GM18861 (cell line): ENCODE measurements at regions not wholly inside any gene's neighbourhood (a gene's known extent, or its start where the extent isn't known, plus 50 kb on each side); places are given as distances from the start of the nearest gene placed in this dataset.
"Not testable (repeated sequence)": the region's sequence is repeated elsewhere in the genome, so short reads cannot be mapped to it uniquely, and the experiment has no call there.

Source experiments
- ATAC-seq: cut with Tn5 transposase; IDR thresholded peaks from one replicate; pipeline ENCODE4 v1.9.1; 2021; ENCODE audit not compliant: unreplicated experiment

- ATAC-seq = not testable (repeated sequence)
Measured at GRCh38 chr17:30713805-30714204, 110.7 kb downstream of the CRLF3 start.

- ATAC-seq = not testable (repeated sequence)
Measured at GRCh38 chr17:30712859-30713258, 111.6 kb downstream of the CRLF3 start.

- ATAC-seq = not testable (repeated sequence)
Measured at GRCh38 chr17:30711626-30712507, 112.6 kb downstream of the CRLF3 start.

- not testable (repeated sequence) for ATAC-seq
Measured at GRCh38 chr17:30711176-30711575, 113.3 kb downstream of the CRLF3 start.

- ATAC-seq = not testable (repeated sequence)
Measured at GRCh38 chr17:30710276-30711088, 114.0 kb downstream of the CRLF3 start.

GRCh38 chr17:30709561-30710275 lies 114.8 kb downstream of the CRLF3 start:
- not testable (repeated sequence) for ATAC-seq

GRCh38 chr17:30709096-30709495 lies 115.4 kb downstream of the CRLF3 start:
- ATAC-seq = not testable (repeated sequence)

GRCh38 chr17:30708241-30709078 lies 116.0 kb downstream of the CRLF3 start:
- not testable (repeated sequence) for ATAC-seq

GRCh38 chr17:30707724-30708240 lies 116.7 kb downstream of the CRLF3 start:
- not testable (repeated sequence) for ATAC-seq

- ATAC-seq = not testable (repeated sequence)
Measured at GRCh38 chr17:30706461-30707335, 117.8 kb downstream of the CRLF3 start.

- not testable (repeated sequence) for ATAC-seq
Measured at GRCh38 chr17:30706004-30706403, 118.5 kb downstream of the CRLF3 start.

- ATAC-seq = no peak
Measured at GRCh38 chr17:30701498-30701989, 122.9 kb downstream of the CRLF3 start.

- not testable (repeated sequence) for ATAC-seq
Measured at GRCh38 chr17:30700833-30701232, 123.7 kb downstream of the CRLF3 start.

GRCh38 chr17:30697619-30698460 lies 126.7 kb downstream of the CRLF3 start:
- not testable (repeated sequence) for ATAC-seq

GRCh38 chr17:30696234-30696633 lies 128.3 kb downstream of the CRLF3 start:
- ATAC-seq = no peak

- not testable (repeated sequence) for ATAC-seq
Measured at GRCh38 chr17:30695265-30695811, 129.2 kb downstream of the CRLF3 start.

GRCh38 chr17:30693772-30694171 lies 130.7 kb downstream of the CRLF3 start:
- ATAC-seq = not testable (repeated sequence)
